NCI-H446 treated with DMSO at 0.1 percent for 48 hours (cell line): ENCODE measurements at regions not wholly inside any gene's neighbourhood (a gene's known extent, or its start where the extent isn't known, plus 50 kb on each side); places are given as distances from the start of the nearest gene placed in this dataset.
"Not testable (repeated sequence)": the region's sequence is repeated elsewhere in the genome, so short reads cannot be mapped to it uniquely, and the experiment has no call there.

Experiments used
- DNase-seq: peaks from one replicate; lab custom pipeline; 2025; lab: John Stamatoyannopoulos, UW

GRCh38 chr2:56021579-56021978, 98.0 kb upstream of the EFEMP1 start:
- DNase-seq, result no peak

- DNase-seq, result no peak
Observed at GRCh38 chr2:56025469-56026193, 102.0 kb upstream of the EFEMP1 start.

GRCh38 chr2:56026828-56027227, 103.2 kb upstream of the EFEMP1 start:
- no peak for DNase-seq

GRCh38 chr2:56030062-56030461, 106.5 kb upstream of the EFEMP1 start:
- DNase-seq, result no peak

- DNase-seq, result no peak
Observed at GRCh38 chr2:56030901-56031300, 107.3 kb upstream of the EFEMP1 start.

GRCh38 chr2:56034258-56034657, 110.7 kb upstream of the EFEMP1 start:
- DNase-seq, result no peak

GRCh38 chr2:56040189-56040588, 116.6 kb upstream of the EFEMP1 start:
- DNase-seq, result no peak

- no peak for DNase-seq
Observed at GRCh38 chr2:56040834-56041233, 117.3 kb upstream of the EFEMP1 start.

GRCh38 chr2:56047136-56047535, 123.6 kb upstream of the EFEMP1 start:
- no peak for DNase-seq

GRCh38 chr2:56049233-56049845, 125.8 kb upstream of the EFEMP1 start:
- no peak for DNase-seq

GRCh38 chr2:56053679-56054078, 130.1 kb upstream of the EFEMP1 start:
- DNase-seq, result no peak

- no peak for DNase-seq
Observed at GRCh38 chr2:56055405-56055804, 128.4 kb upstream of the CCDC85A start.

GRCh38 chr2:56061327-56061726, 122.5 kb upstream of the CCDC85A start:
- not testable (repeated sequence) for DNase-seq

- no peak for DNase-seq
Observed at GRCh38 chr2:56068746-56069145, 115.0 kb upstream of the CCDC85A start.

GRCh38 chr2:56077359-56077915, 106.4 kb upstream of the CCDC85A start:
- no peak for DNase-seq

GRCh38 chr2:56082665-56083064, 101.1 kb upstream of the CCDC85A start:
- no peak for DNase-seq

- DNase-seq, result peak; percentile 8
Observed at GRCh38 chr2:56084111-56084901, 99.5 kb upstream of the CCDC85A start.

- no peak for DNase-seq
Observed at GRCh38 chr2:56086336-56086735, 97.5 kb upstream of the CCDC85A start.

GRCh38 chr2:56088411-56088810, 95.4 kb upstream of the CCDC85A start:
- no peak for DNase-seq

- no peak for DNase-seq
Observed at GRCh38 chr2:56089931-56090330, 93.9 kb upstream of the CCDC85A start.

GRCh38 chr2:56099963-56100362, 83.8 kb upstream of the CCDC85A start:
- DNase-seq, result no peak

GRCh38 chr2:56100791-56101312, 82.9 kb upstream of the CCDC85A start:
- DNase-seq, result no peak
